HL-60 (cell line): ENCODE measurements at regions not wholly inside any gene's neighbourhood (a gene's known extent, or its start where the extent isn't known, plus 50 kb on each side); places are given as distances from the start of the nearest gene placed in this dataset.

Source experiments
- DNase-seq, 2 experiments: peaks; one replicate each; pipeline ENCODE4 v3.0.0-alpha.2; 2010 to 2020; ENCODE audit warnings: low read depth in 1 of 2, low spot score in 1 of 2
- H3K27ac ChIP-seq: fragments of 250-450 bp; sonication (Bioruptor Pico); replicated peaks from 2 replicates; pipeline ENCODE4 v1.5.1; 2020; ENCODE audit warnings: mild to moderate bottlenecking, moderate library complexity
- H3K27me3 ChIP-seq: fragments of 250-450 bp; sonication (Bioruptor Pico); 2 replicates; pipeline ENCODE4 v1.5.1; 2021; ENCODE audit warnings: mild to moderate bottlenecking, moderate library complexity; ENCODE audit not compliant: insufficient read depth, poor library complexity, severe bottlenecking
- H3K4me3 ChIP-seq: replicated peaks from 2 replicates; pipeline ENCODE4 v1.5.1; 2011; ENCODE audit warnings: mild to moderate bottlenecking, control low read depth, low read length; ENCODE audit not compliant: insufficient read depth
- CTCF ChIP-seq: IDR thresholded peaks from one replicate; pipeline ENCODE4 v1.5.1; 2011; ENCODE audit warnings: low read length, control low read depth, inconsistent platforms; ENCODE audit not compliant: insufficient read depth
- GABPA ChIP-seq: IDR thresholded peaks from 2 replicates; pipeline ENCODE4 v1.6.1; 2012; ENCODE audit warnings: low read depth
- POLR2AphosphoS5 ChIP-seq: IDR thresholded peaks from 2 replicates; pipeline ENCODE4 v1.6.1; 2012; ENCODE audit warnings: low read depth
- REST ChIP-seq: IDR thresholded peaks from 2 replicates; pipeline ENCODE4 v1.6.1; 2012; ENCODE audit warnings: low read depth; ENCODE audit not compliant: insufficient replicate concordance
- SPI1 ChIP-seq: IDR thresholded peaks from 2 replicates; pipeline ENCODE4 v1.6.1; 2012; ENCODE audit warnings: low read depth, mild to moderate bottlenecking, borderline replicate concordance

- Histone ChIP-seq H3K4me3 (no peak overlapping the region), H3K27ac (no peak overlapping the region), H3K27me3 (no peaks in the 10 kb centered on the region)
- peak; percentile 11 for TF ChIP-seq CTCF
- no peak for TF ChIP-seq GABPA
- no peak for TF ChIP-seq SPI1
- TF ChIP-seq POLR2AphosphoS5 = no peak
- TF ChIP-seq REST = no peak
- DNase-seq = peak; percentile 17 to 36
Measured at GRCh38 chr4:123096038-123096437, 173.6 kb upstream of the NUDT6 start.

DNA sequence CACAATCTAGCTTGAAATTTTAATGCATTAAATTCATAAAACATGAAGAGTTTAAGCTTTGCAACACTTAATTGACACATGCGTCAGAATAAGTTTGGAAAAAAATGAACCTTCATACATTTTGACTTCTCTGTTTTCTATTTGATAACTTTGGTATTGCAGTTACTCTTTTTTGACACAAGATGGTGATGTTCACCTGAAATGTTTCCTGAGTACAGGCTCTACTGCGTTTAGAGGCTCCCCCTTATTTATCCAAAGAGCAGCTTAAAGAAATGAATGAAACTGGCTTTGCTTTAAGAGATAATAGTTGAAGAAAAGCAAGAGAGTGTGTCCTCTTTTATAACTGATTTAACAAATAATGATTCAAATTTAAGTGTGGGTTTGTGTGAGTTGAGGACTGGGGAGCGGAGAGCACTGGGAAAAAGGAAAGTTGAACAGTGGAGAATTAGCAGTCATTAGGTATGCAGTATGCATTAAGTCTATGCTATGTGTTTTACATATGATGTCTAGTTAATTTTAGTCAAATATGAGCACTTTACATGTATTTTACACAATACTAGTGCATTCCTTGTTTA, 180.6 kb upstream of the NUDT6 start:
- Histone ChIP-seq H3K4me3 (no peak overlapping the region), H3K27ac (no peak overlapping the region), H3K27me3 (no peaks in the 10 kb centered on the region)
- TF ChIP-seq CTCF (peak; percentile 30), POLR2AphosphoS5 (no peak)
- peak in 1 of 2 experiments; percentile 14 for DNase-seq

DNA sequence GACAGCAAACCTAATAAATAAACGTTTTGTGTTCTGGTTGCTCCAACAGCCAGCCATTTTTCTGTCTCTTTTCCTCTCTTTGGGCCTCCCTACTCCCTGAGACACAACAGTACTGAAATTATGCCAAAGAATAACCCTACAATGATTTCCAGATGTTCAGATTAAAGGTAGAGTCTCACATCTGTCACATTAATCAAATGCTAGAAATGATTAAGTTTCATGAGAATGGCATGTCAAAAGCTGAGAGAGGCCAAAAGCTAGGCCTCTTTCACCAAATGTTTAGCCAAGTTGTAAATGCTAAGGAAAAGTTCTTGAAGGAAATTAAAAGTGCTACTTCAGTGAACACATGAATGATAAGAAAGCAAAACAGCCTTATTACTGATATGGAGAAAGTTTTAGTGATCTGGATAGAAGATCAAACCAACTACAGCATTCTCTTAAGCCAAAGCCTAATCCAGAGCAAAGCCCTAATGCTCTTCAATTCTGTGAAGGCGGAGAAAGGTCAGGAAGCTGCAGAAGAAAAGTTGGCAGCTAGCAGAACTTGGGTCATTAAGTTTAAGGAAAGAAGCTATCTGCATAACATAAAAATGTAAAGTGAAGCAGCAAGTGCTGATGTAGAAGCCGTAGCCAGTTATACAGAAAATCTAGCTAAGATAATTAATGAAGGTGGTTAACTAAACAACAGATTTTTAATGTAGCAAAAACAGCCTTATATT, 182.1 kb upstream of the NUDT6 start:
- Histone ChIP-seq H3K4me3 (no peak overlapping the region), H3K27ac (no peak overlapping the region), H3K27me3 (no peaks in the 10 kb centered on the region)
- DNase-seq = no peak
- TF ChIP-seq POLR2AphosphoS5 = no peak
- no peak for TF ChIP-seq CTCF
- TF ChIP-seq SPI1 = no peak
- TF ChIP-seq GABPA = no peak
- TF ChIP-seq REST = no peak

GRCh38 chr4:123105026-123105420, 182.6 kb upstream of the NUDT6 start:
- no peak for DNase-seq
- TF ChIP-seq SPI1 (no peak), POLR2AphosphoS5 (no peak), CTCF (no peak), REST (no peak), GABPA (no peak)
- H3K27ac ChIP-seq = no peak overlapping the region
- H3K4me3 ChIP-seq = no peak overlapping the region
- H3K27me3 ChIP-seq = no peaks in the 10 kb centered on the region
